NB4 (cell line): ENCODE measurements at regions not wholly inside any gene's neighbourhood (a gene's known extent, or its start where the extent isn't known, plus 50 kb on each side); places are given as distances from the start of the nearest gene placed in this dataset.

Experiments
- DNase-seq: peaks from one replicate; pipeline ENCODE4 v3.0.0; 2010; ENCODE audit warnings: low read depth
- H3K4me3 ChIP-seq: one replicate; pipeline ENCODE4 v1.5.1; 2011; ENCODE audit warnings: mild to moderate bottlenecking, low read depth, low read length, moderate library complexity
- CTCF ChIP-seq: IDR thresholded peaks from one replicate; pipeline ENCODE4 v1.5.1; 2012; ENCODE audit warnings: low read depth, low read length
- MAX ChIP-seq: IDR thresholded peaks from 2 replicates; pipeline ENCODE4 v1.6.1; 2011; ENCODE audit warnings: low read depth, low read length
- MYC ChIP-seq: IDR thresholded peaks from 2 replicates; pipeline ENCODE4 v1.6.1; 2011; ENCODE audit warnings: low read depth, low read length
- POLR2A ChIP-seq: IDR thresholded peaks from 2 replicates; pipeline ENCODE4 v1.6.1; 2011; ENCODE audit warnings: mild to moderate bottlenecking; ENCODE audit not compliant: insufficient read length; ENCODE audit errors: extremely low read depth

DNA sequence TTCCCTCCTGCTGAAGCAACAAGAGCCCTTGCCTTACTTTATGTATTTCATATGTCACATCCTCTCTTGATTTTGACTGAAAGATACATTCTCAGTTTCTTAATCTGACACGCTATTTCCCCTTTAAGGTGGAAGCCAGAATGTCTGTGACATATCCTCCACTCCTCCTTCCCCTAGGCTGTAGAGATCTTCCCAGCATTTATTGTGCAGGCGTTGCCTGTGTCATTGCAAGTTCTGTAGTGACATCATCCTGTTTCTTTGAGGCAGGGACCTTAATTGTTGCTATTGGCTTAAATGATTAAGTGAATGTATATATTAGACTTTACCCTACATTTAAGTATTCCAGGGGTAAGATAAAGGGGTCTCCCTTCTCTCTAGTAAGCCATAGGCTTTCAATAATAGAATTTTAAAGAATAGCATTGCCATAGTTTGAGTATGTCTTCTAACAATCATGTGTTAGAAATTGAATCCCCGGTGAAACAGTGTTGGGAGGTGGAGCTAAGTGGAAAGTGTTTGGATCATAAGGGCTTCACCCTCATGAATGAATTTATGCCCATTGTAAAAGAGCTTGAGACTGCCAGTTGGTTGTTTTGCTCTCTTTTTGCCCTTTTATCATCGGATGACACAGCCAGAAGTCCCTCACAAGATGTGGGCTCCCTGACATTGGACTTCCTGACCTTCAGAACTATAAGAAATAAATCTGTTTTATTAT lies 189.5 kb upstream of the CDC14C start:
- TF ChIP-seq MYC (no peak), CTCF (no peak), POLR2A (no peak), MAX (no peak)
- no peak overlapping the region for H3K4me3 ChIP-seq
- no peak for DNase-seq

DNA sequence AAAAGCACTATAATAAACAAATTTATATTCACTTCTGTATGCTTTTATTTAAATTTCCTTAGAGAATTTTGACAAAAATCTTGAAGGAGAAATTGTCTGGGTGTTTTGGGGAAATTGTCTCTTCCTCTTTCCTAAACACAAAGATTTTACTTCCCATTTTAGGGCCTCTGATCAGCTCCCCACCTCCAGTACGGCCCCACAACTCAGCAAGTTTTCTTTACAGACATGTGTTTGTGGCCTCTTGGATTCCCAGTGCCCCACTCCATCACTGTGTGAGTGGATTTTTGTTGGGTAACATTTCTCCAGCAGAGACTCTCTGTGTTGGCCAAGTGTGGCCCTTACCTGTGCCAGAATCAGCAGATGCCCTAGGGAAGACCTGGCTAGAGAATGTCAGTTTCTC lies 182.8 kb upstream of the CDC14C start:
- no peak for TF ChIP-seq MYC
- TF ChIP-seq MAX: no peak
- no peak for TF ChIP-seq POLR2A
- TF ChIP-seq CTCF: no peak
- DNase-seq: no peak

DNA sequence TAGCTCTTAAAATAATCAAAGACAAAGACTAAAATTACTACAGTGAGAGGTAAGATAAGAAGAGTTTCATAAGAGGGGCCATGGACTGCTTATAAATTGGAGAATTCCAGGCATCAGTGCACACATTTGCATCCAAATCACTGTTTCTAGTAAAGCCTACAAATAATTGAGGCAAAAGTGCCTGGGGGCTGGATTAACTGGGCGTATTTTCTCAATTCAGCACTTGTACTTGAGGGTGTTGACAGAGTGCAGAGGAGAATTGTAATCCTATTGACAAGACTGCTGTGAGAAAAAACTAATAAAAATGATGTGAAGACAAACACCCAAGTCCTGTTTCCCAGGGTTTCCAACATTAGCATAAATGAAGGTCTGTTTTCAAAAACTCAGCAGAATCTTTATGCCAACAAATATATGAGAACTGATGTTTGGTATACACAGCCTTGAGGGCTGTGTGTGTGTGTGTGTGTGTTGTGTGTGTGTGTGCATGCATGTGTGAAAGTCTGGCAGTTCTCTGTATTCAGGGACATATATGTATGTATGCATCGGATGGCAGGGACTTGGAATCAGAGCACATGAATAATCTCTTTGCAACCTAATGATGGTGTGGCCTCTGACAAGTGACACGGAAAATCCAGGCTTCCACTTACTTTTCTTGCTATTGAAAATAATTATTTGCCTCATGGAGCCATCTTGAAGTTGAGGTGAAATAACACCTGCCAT lies 182.1 kb upstream of the CDC14C start:
- TF ChIP-seq MAX: no peak
- no peak for TF ChIP-seq CTCF
- TF ChIP-seq MYC: no peak
- TF ChIP-seq POLR2A: no peak
- H3K4me3 ChIP-seq: no peak overlapping the region
- no peak for DNase-seq

More for the DNA sequence above, 182.8 kb upstream of the CDC14C start:
- H3K4me3 ChIP-seq: no peak overlapping the region

- TF ChIP-seq CTCF: no peak
- no peak for TF ChIP-seq MYC
- TF ChIP-seq MAX: no peak
- no peak for TF ChIP-seq POLR2A
- no peak for DNase-seq
- no peak overlapping the region for H3K4me3 ChIP-seq
Observed at GRCh38 chr7:48748081-48748833, 176.1 kb upstream of the CDC14C start.

DNA sequence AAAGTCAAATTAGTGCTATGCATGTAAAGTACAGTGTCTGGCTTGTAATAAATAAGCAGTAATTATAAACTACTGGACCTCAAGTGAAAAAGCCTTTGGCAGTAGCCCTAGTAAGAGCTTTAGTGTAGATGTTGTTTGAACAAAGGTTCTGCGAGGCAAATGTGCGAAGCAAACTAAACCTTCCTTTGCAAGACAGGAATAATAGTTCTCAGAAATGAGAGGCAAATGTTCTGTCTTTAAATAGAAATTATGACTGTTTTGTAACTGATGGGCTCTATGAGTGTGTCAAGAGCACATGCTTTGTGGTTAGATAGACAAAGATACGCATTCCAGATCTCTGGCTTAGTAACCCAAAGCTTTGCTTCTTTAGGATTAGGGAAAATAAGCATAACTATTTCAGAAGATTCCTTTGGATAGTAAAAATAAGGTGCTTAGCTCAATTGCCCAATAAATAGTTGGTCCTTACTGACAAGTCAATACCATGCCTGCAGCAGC lies 169.2 kb upstream of the CDC14C start:
- no peak for TF ChIP-seq POLR2A
- H3K4me3 ChIP-seq: no peak overlapping the region
- no peak for DNase-seq

GRCh38 chr7:48759431-48760080 lies 164.8 kb upstream of the CDC14C start:
- no peak for DNase-seq
- no peak overlapping the region for H3K4me3 ChIP-seq
- no peak for TF ChIP-seq CTCF
- TF ChIP-seq MAX: no peak
- TF ChIP-seq POLR2A: no peak
- TF ChIP-seq MYC: no peak
